Trophoblast cell (in vitro differentiated cells and primary cell): ENCODE measurements at regions not wholly inside any gene's neighbourhood (a gene's known extent, or its start where the extent isn't known, plus 50 kb on each side); places are given as distances from the start of the nearest gene placed in this dataset.

ENCODE experiments used
- DNase-seq, 2 donors: peaks; one replicate each; pipeline ENCODE4 v3.0.0-alpha.2; 2016
- H2AFZ ChIP-seq: 2 replicates; pipeline ENCODE4 v1.6.1; 2013; ENCODE audit warnings: low read length, moderate library complexity, mild to moderate bottlenecking; ENCODE audit not compliant: insufficient read depth, poor library complexity
- H2AK5ac ChIP-seq: 2 replicates; pipeline ENCODE4 v1.6.1; 2013; ENCODE audit warnings: mild to moderate bottlenecking, low read length
- H2BK120ac ChIP-seq: 2 replicates; pipeline ENCODE4 v1.6.1; 2013; ENCODE audit warnings: low read length, mild to moderate bottlenecking, moderate library complexity; ENCODE audit not compliant: insufficient read depth, poor library complexity
- H2BK12ac ChIP-seq: 2 replicates; pipeline ENCODE4 v1.6.1; 2013; ENCODE audit warnings: mild to moderate bottlenecking, low read length, moderate library complexity
- H2BK5ac ChIP-seq: 2 replicates; pipeline ENCODE4 v1.6.1; 2013; ENCODE audit warnings: low read length, low read depth, moderate library complexity, mild to moderate bottlenecking; ENCODE audit not compliant: poor library complexity
- H3K14ac ChIP-seq: 2 replicates; pipeline ENCODE4 v1.6.1; 2013; ENCODE audit warnings: mild to moderate bottlenecking, low read length
- H3K18ac ChIP-seq: 2 replicates; pipeline ENCODE4 v1.6.1; 2013; ENCODE audit warnings: mild to moderate bottlenecking, low read length
- H3K23ac ChIP-seq: 2 replicates; pipeline ENCODE4 v1.6.1; 2013; ENCODE audit warnings: low read length
- H3K27ac ChIP-seq: 2 replicates; pipeline ENCODE4 v1.5.1; 2013; ENCODE audit warnings: low read depth, mild to moderate bottlenecking, inconsistent platforms, low read length, moderate library complexity
- H3K27me3 ChIP-seq: 2 replicates; pipeline ENCODE4 v1.6.1; 2013; ENCODE audit warnings: inconsistent platforms, mild to moderate bottlenecking, low read length, moderate library complexity; ENCODE audit not compliant: insufficient read depth
- H3K36me3 ChIP-seq, 2 experiments: 1 replicate in 1 of 2; 2 replicates in 1 of 2; pipeline ENCODE4 v1.6.1; 2013; ENCODE audit warnings: low read length in 2 of 2, mild to moderate bottlenecking in 2 of 2, moderate library complexity in 1 of 2; ENCODE audit not compliant: insufficient read depth in 2 of 2, control insufficient read depth in 1 of 2
- H3K4ac ChIP-seq: 2 replicates; pipeline ENCODE4 v1.6.1; 2013; ENCODE audit warnings: low read depth, mild to moderate bottlenecking, low read length, moderate library complexity
- H3K4me1 ChIP-seq, 2 experiments: 1 replicate in 1 of 2; 2 replicates in 1 of 2; pipeline ENCODE4 v1.6.1; 2013; ENCODE audit warnings: low read length in 2 of 2, mild to moderate bottlenecking in 2 of 2, moderate library complexity in 1 of 2; ENCODE audit not compliant: insufficient read depth in 2 of 2, control insufficient read depth in 1 of 2
- H3K4me2 ChIP-seq: 2 replicates; pipeline ENCODE4 v1.6.1; 2013; ENCODE audit warnings: inconsistent platforms, mild to moderate bottlenecking, low read length, moderate library complexity
- H3K4me3 ChIP-seq: 2 replicates; pipeline ENCODE4 v1.5.1; 2013; ENCODE audit warnings: mild to moderate bottlenecking, low read depth, low read length, inconsistent platforms
- H3K79me1 ChIP-seq: one replicate; pipeline ENCODE4 v1.6.1; 2013; ENCODE audit warnings: low read length
- H3K79me2 ChIP-seq: 2 replicates; pipeline ENCODE4 v1.6.1; 2013; ENCODE audit warnings: low read length, mild to moderate bottlenecking; ENCODE audit not compliant: control insufficient read depth, insufficient read depth, poor library complexity
- H3K9ac ChIP-seq: 2 replicates; pipeline ENCODE4 v1.6.1; 2013; ENCODE audit warnings: mild to moderate bottlenecking, low read length
- H3K9me3 ChIP-seq: 2 replicates; pipeline ENCODE4 v1.6.1; 2013; ENCODE audit warnings: low read depth, mild to moderate bottlenecking, control low read depth, inconsistent platforms, low read length; ENCODE audit not compliant: insufficient read depth
- H4K12ac ChIP-seq: 2 replicates; pipeline ENCODE4 v1.6.1; 2013; ENCODE audit warnings: low read depth, mild to moderate bottlenecking, low read length, moderate library complexity
- H4K8ac ChIP-seq: 2 replicates; pipeline ENCODE4 v1.6.1; 2013; ENCODE audit warnings: low read depth, mild to moderate bottlenecking, low read length, moderate library complexity
- H4K91ac ChIP-seq: one replicate; pipeline ENCODE4 v1.6.1; 2013; ENCODE audit warnings: low read depth, mild to moderate bottlenecking, low read length, moderate library complexity
- WGBS: extraction: QIAGEN DNeasy Blood & Tissue Kit; methylation state at CpG from one replicate; pipeline ENCODE4 v1.1.7; 2013; ENCODE audit warnings: missing lambda C conversion rate; ENCODE audit not compliant: insufficient read length, insufficient coverage; ENCODE audit errors: extremely low coverage; 5-methylcytosine and 5-hydroxymethylcytosine counted together

GRCh38 chr14:34169561-34169960, 218.7 kb upstream of the EGLN3 start:
- Histone ChIP-seq H3K4me1 (peaks cover 0 to 5% of the 10 kb centered on the region in 2 experiments), H4K12ac (no peak overlapping the region), H2BK12ac (no peak overlapping the region), H3K27ac (no peak overlapping the region), H3K23ac (no peak overlapping the region), H2BK5ac (no peak overlapping the region), H3K79me1 (no peaks in the 10 kb centered on the region), H2AFZ (no peak overlapping the region), H3K9ac (peak overlapping the region; percentile 18), H2BK120ac (no peak overlapping the region), H3K4ac (no peak overlapping the region), H2AK5ac (no peak overlapping the region), H3K4me2 (no peak overlapping the region), H3K79me2 (no peaks in the 10 kb centered on the region), H3K27me3 (no peaks in the 10 kb centered on the region), H3K9me3 (peaks cover 2% of the 10 kb centered on the region), H3K14ac (no peak overlapping the region), H4K8ac (no peak overlapping the region), H3K4me3 (no peak overlapping the region), H3K18ac (no peak overlapping the region), H4K91ac (no peak overlapping the region), H3K36me3 (no peaks in the 10 kb centered on the region)
- no CpG with 5 or more reads among the region's 3 CpGs for WGBS
- no peak for DNase-seq

DNA sequence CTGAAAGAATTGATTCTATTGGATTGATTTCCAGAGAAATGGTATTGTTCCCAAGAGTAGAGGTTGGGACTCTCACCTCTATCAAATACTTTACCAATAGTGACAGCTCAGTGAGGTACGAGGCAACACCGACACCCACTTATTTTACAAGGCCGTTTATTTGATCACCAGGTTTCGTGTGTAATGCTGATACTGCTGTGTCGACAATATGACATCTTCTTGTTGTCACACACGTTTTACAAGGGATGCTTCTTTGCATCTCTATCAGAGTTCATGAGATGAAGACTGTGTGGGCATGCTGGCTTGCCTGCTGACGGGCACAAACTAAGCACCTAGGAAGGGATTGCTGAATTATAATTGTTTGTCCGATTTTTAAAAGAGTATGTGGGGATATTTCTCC, 217.8 kb upstream of the EGLN3 start:
- Histone ChIP-seq H3K9me3 (peaks cover 2% of the 10 kb centered on the region), H2BK120ac (no peak overlapping the region)

GRCh38 chr14:34165847-34166350, 215.0 kb upstream of the EGLN3 start:
- no peak overlapping the region for H3K4me3 ChIP-seq
- no peaks in the 10 kb centered on the region for H3K79me2 ChIP-seq
- no peak overlapping the region for H2AFZ ChIP-seq
- H4K91ac ChIP-seq, result no peak overlapping the region
- H3K4ac ChIP-seq, result no peak overlapping the region
- no peak overlapping the region for H2BK12ac ChIP-seq
- no peak overlapping the region for H4K12ac ChIP-seq
- peaks cover 2% of the 10 kb centered on the region for H3K9me3 ChIP-seq
- H3K18ac ChIP-seq, result no peak overlapping the region
- no peak overlapping the region for H2AK5ac ChIP-seq
- WGBS, result no CpG with 5 or more reads among the region's 5 CpGs
- DNase-seq, result no peak
- no peak overlapping the region for H3K4me2 ChIP-seq
- no peak overlapping the region for H3K27ac ChIP-seq
- no peaks in the 10 kb centered on the region for H3K79me1 ChIP-seq
- no peaks in the 10 kb centered on the region for H3K27me3 ChIP-seq
- no peak overlapping the region for H3K9ac ChIP-seq
- no peak overlapping the region for H4K8ac ChIP-seq
- no peak overlapping the region for H3K23ac ChIP-seq
- H3K14ac ChIP-seq, result no peak overlapping the region
- no peaks in the 10 kb centered on the region for H3K36me3 ChIP-seq
- H2BK5ac ChIP-seq, result no peak overlapping the region
- H3K4me1 ChIP-seq, result no peaks in the 10 kb centered on the region
- no peak overlapping the region for H2BK120ac ChIP-seq

More for the DNA sequence above, 217.8 kb upstream of the EGLN3 start:
- no peak overlapping the region for H3K4me3 ChIP-seq
- H3K14ac ChIP-seq, result no peak overlapping the region
- H3K79me1 ChIP-seq, result no peaks in the 10 kb centered on the region
- no peaks in the 10 kb centered on the region for H3K36me3 ChIP-seq
- H2AFZ ChIP-seq, result no peak overlapping the region
- no peak for DNase-seq
- no peak overlapping the region for H3K4me2 ChIP-seq
- no peak overlapping the region for H3K23ac ChIP-seq
- H4K8ac ChIP-seq, result no peak overlapping the region
- no peak overlapping the region for H2BK5ac ChIP-seq
- no peaks in the 10 kb centered on the region for H3K27me3 ChIP-seq
- H3K18ac ChIP-seq, result no peak overlapping the region
- no peak overlapping the region for H4K12ac ChIP-seq
- no peak overlapping the region for H2BK12ac ChIP-seq
- H3K27ac ChIP-seq, result no peak overlapping the region
- H4K91ac ChIP-seq, result no peak overlapping the region
- H2AK5ac ChIP-seq, result no peak overlapping the region
- no peaks in the 10 kb centered on the region for H3K79me2 ChIP-seq
- peaks cover 0 to 5% of the 10 kb centered on the region in 2 experiments for H3K4me1 ChIP-seq
- no peak overlapping the region for H3K4ac ChIP-seq
- no CpG with 5 or more reads among the region's 8 CpGs for WGBS
- no peak overlapping the region for H3K9ac ChIP-seq

- Histone ChIP-seq H3K79me1 (no peaks in the 10 kb centered on the region), H3K36me3 (no peaks in the 10 kb centered on the region), H2BK5ac (no peak overlapping the region), H4K12ac (no peak overlapping the region), H2AK5ac (no peak overlapping the region), H3K23ac (no peak overlapping the region), H3K9ac (no peak overlapping the region), H2AFZ (no peak overlapping the region), H3K27me3 (no peaks in the 10 kb centered on the region), H4K91ac (no peak overlapping the region), H3K14ac (no peak overlapping the region), H3K18ac (no peak overlapping the region), H2BK120ac (no peak overlapping the region), H3K4me1 (no peaks in the 10 kb centered on the region), H3K4ac (no peak overlapping the region), H4K8ac (no peak overlapping the region), H3K27ac (no peak overlapping the region), H3K9me3 (peaks cover 2% of the 10 kb centered on the region), H2BK12ac (no peak overlapping the region), H3K79me2 (no peaks in the 10 kb centered on the region), H3K4me2 (no peak overlapping the region), H3K4me3 (no peak overlapping the region)
- WGBS, result no CpG with 5 or more reads among the region's 6 CpGs
- no peak for DNase-seq
Observed at GRCh38 chr14:34164162-34164864, 213.4 kb upstream of the EGLN3 start.
